Endothelial cell of umbilical vein (primary cell): ENCODE measurements at regions not wholly inside any gene's neighbourhood (a gene's known extent, or its start where the extent isn't known, plus 50 kb on each side); places are given as distances from the start of the nearest gene placed in this dataset.
"Not testable (repeated sequence)": the region's sequence is repeated elsewhere in the genome, so short reads cannot be mapped to it uniquely, and the experiment has no call there.

Experiments used
- BruUV-seq: library from RNA; stranded (reverse); fragments of 400-500 nt; replicated peaks from 2 replicates; lab custom pipeline; 2021; lab: Mats Ljungman, UMichigan
- CTCF ChIA-PET: fragments of 300-600, 350-600 bp; sonication (Branson Sonifier 250); formaldehyde crosslinking; loops from one replicate; lab custom pipeline; 2021; ENCODE audit warnings: antibody characterized with exemption, inconsistent platforms; lab: Charles Lee
- POLR2A ChIA-PET: fragments of 300-600, 350-600 bp; sonication (Branson Sonifier 250); formaldehyde crosslinking; loops from one replicate; lab custom pipeline; 2021; ENCODE audit warnings: antibody characterized with exemption, inconsistent platforms; lab: Charles Lee
- DNase-seq: peaks from one replicate; pipeline ENCODE4 v3.0.0-alpha.2; 2011; ENCODE audit warnings: low read depth, low spot score
- FAIRE-seq: peaks from 2 replicates; lab custom pipeline; 2011; peaks lifted over from hg19 to GRCh38; lab: Jason Lieb, UNC
- H2AFZ ChIP-seq: 2 replicates; pipeline ENCODE4 v1.6.0; 2012; ENCODE audit warnings: low read depth, low read length, control low read depth, inconsistent platforms
- H3K27ac ChIP-seq: 2 replicates; pipeline ENCODE4 v1.5.1; 2011; ENCODE audit warnings: low read depth, mild to moderate bottlenecking, control low read depth, low read length, moderate library complexity; ENCODE audit not compliant: insufficient read depth
- H3K27me3 ChIP-seq, 2 experiments: 2 replicates each; pipeline versions ENCODE4 v1.6.0 to v1.6.1; 2011; ENCODE audit warnings: low read length in 2 of 2, mixed read lengths in 1 of 2; ENCODE audit not compliant: control insufficient read depth in 2 of 2, insufficient read depth in 2 of 2
- H3K36me3 ChIP-seq, 2 experiments: 2 replicates in 1 of 2; 3 replicates in 1 of 2; pipeline ENCODE4 v1.5.1; 2011; ENCODE audit warnings: low read length in 2 of 2, mild to moderate bottlenecking in 1 of 2, moderate library complexity in 1 of 2; ENCODE audit not compliant: control insufficient read depth in 2 of 2, insufficient read depth in 2 of 2; ENCODE audit errors: extremely low read depth in 1 of 2
- H3K4me1 ChIP-seq: 3 replicates; pipeline ENCODE4 v1.5.1; 2011; ENCODE audit warnings: mild to moderate bottlenecking, low read length; ENCODE audit not compliant: control insufficient read depth, insufficient read depth; ENCODE audit errors: extremely low read depth
- H3K4me2 ChIP-seq: 2 replicates; pipeline ENCODE4 v1.6.1; 2011; ENCODE audit warnings: low read length, control low read depth, mixed read lengths; ENCODE audit not compliant: insufficient read depth
- H3K4me3 ChIP-seq, 3 experiments: fragments of 200-600 bp in 1 of 3; sonication (generic), shearing (Covaris generic) in 1 of 3; replicated peaks in 1 of 3; 2 replicates each; pipeline ENCODE4 v1.5.1; 2011 to 2016; ENCODE audit warnings: control low read depth in 3 of 3, low read length in 3 of 3, mild to moderate bottlenecking in 2 of 3, inconsistent platforms in 1 of 3, low read depth in 1 of 3, moderate library complexity in 1 of 3; ENCODE audit not compliant: insufficient read depth in 1 of 3
- H3K79me2 ChIP-seq: 2 replicates; pipeline ENCODE4 v1.6.0; 2012; ENCODE audit warnings: low read length, inconsistent platforms; ENCODE audit not compliant: control insufficient read depth, insufficient read depth
- H3K9ac ChIP-seq: replicated peaks from 2 replicates; pipeline ENCODE3; 2011; ENCODE audit warnings: low read length, control low read depth; ENCODE audit not compliant: insufficient read depth; ENCODE audit errors: extremely low read depth
- H3K9me1 ChIP-seq: replicated peaks from 3 replicates; pipeline ENCODE4 v1.6.0; 2011; ENCODE audit warnings: mild to moderate bottlenecking, low read length; ENCODE audit not compliant: control insufficient read depth, insufficient read depth; ENCODE audit errors: extremely low read depth
- H3K9me3 ChIP-seq: replicated peaks from 2 replicates; pipeline ENCODE4 v1.5.1; 2012; ENCODE audit warnings: low read length, inconsistent platforms; ENCODE audit not compliant: control insufficient read depth, insufficient read depth
- H4K20me1 ChIP-seq: replicated peaks from 2 replicates; pipeline ENCODE3; 2011; ENCODE audit warnings: mild to moderate bottlenecking, low read length; ENCODE audit not compliant: control insufficient read depth, insufficient read depth; ENCODE audit errors: extremely low read depth
- CTCF ChIP-seq, 2 donors: IDR thresholded peaks; 1 replicate in 1 of 2; 2 replicates in 1 of 2; pipeline ENCODE4 v1.5.1; 2011; ENCODE audit warnings: low read length in 2 of 2, mild to moderate bottlenecking in 2 of 2, moderate library complexity in 2 of 2, control low read depth in 1 of 2, inconsistent platforms in 1 of 2, low read depth in 1 of 2; ENCODE audit not compliant: insufficient read depth in 1 of 2; ENCODE audit errors: extremely low read depth in 1 of 2
- EZH2 ChIP-seq: IDR thresholded peaks from 2 replicates; pipeline ENCODE4 v1.6.1; 2012; ENCODE audit warnings: borderline replicate concordance, low read depth, mild to moderate bottlenecking, moderate library complexity, low read length, inconsistent platforms; ENCODE audit not compliant: severe bottlenecking
- FOS ChIP-seq: IDR thresholded peaks from 2 replicates; pipeline ENCODE4 v1.6.1; 2011; ENCODE audit warnings: mild to moderate bottlenecking, low read length, moderate library complexity, borderline replicate concordance; ENCODE audit not compliant: insufficient read depth
- GATA2 ChIP-seq: IDR thresholded peaks from 2 replicates; pipeline ENCODE4 v1.7.0; 2011; ENCODE audit warnings: low read depth, mild to moderate bottlenecking, moderate library complexity, mixed read lengths, low read length; ENCODE audit not compliant: insufficient read length, insufficient read depth
- JUN ChIP-seq: IDR thresholded peaks from 2 replicates; pipeline ENCODE4 v1.6.1; 2011; ENCODE audit warnings: borderline replicate concordance, low read depth; ENCODE audit not compliant: insufficient read length, insufficient read depth
- MAX ChIP-seq: IDR thresholded peaks from 2 replicates; pipeline ENCODE4 v1.6.1; 2011; ENCODE audit not compliant: insufficient read depth, insufficient read length
- MYC ChIP-seq: IDR thresholded peaks from one replicate; pipeline ENCODE4 v1.6.1; 2011; ENCODE audit warnings: mild to moderate bottlenecking, low read depth, low read length
- POLR2A ChIP-seq: IDR thresholded peaks from 2 replicates; pipeline ENCODE4 v1.6.1; 2012; ENCODE audit warnings: low read depth, mild to moderate bottlenecking, control low read depth, low read length
- POLR2AphosphoS5 ChIP-seq: IDR thresholded peaks from 2 replicates; pipeline ENCODE4 v1.6.1; 2012; ENCODE audit warnings: low read depth, mild to moderate bottlenecking, control low read depth, low read length, moderate library complexity; ENCODE audit not compliant: insufficient read depth
- dilution Hi-C: fragments of 300-500 bp; cut with MboI; formaldehyde crosslinking; loops from one replicate; pipeline ENCODE4 v1.15.0; 2019; ENCODE audit warnings: low sequenced_read_pairs; ENCODE audit not compliant: extremely low pct_ligation_motif_present
- intact Hi-C: fragments of 100-400 bp; cut with micrococcal nuclease; formaldehyde crosslinking; loops from one replicate; pipeline ENCODE4 v1.10.0; 2022

DNA sequence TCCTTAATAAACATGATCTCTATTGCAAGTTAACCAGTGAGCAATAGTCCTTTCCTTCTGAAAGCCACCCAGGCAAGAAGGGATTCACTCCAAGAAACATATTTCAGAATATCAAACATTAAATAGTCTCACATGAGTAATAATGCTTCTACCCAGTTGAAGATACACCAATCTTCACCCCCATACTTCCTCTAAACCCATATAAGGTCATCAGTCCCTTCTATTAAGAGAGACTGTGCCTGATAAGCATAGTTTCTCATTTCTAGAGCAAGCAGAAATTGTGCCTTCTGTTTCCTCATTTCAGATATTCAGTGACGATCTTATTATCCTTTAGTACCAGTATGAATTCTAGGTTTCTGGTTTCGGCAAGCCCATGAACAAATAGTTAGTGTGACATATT lies 64.6 kb downstream of the DSEL start:
- H3K79me2 ChIP-seq, result no peaks in the 10 kb centered on the region
- H3K9me1 ChIP-seq, result no peaks in the 10 kb centered on the region
- H4K20me1 ChIP-seq, result no peaks in the 10 kb centered on the region
- H2AFZ ChIP-seq, result no peak overlapping the region
- DNase-seq (no peak), FAIRE-seq (no peak)
- H3K4me2 ChIP-seq, result no peak overlapping the region
- dilution Hi-C loops, result no loop called here
- no peaks in the 10 kb centered on the region for H3K27me3 ChIP-seq
- H3K4me3 ChIP-seq, result no peak overlapping the region
- intact Hi-C loops, result no loop called here
- H3K27ac ChIP-seq, result no peak overlapping the region
- H3K9me3 ChIP-seq, result no peaks in the 10 kb centered on the region
- TF ChIP-seq CTCF (IDR thresholded peaks at IDR 0.05; ENCODE audit: extremely low read depth in 1 of 2, insufficient read depth in 1 of 2, low read depth in 1 of 2, low read length in 2 of 2) (no peak), FOS (no peak), JUN (no peak), POLR2A (no peak), POLR2AphosphoS5 (no peak), MAX (no peak), MYC (no peak), GATA2 (no peak), EZH2 (no peak)
- CTCF ChIA-PET, result no interaction called here
- no peaks in the 10 kb centered on the region for H3K36me3 ChIP-seq
- no peaks in the 10 kb centered on the region for H3K4me1 ChIP-seq
- POLR2A ChIA-PET, result no interaction called here
- H3K9ac ChIP-seq, result no peak overlapping the region
- BruUV-seq, result no TSS peak

GRCh38 chr18:67451101-67451500 lies 65.4 kb downstream of the DSEL start:
- H3K9me1 ChIP-seq, BruUV-seq, H3K36me3 ChIP-seq, H3K27me3 ChIP-seq, H3K9ac ChIP-seq, POLR2A ChIA-PET, H3K4me3 ChIP-seq, H3K4me1 ChIP-seq, DNase-seq, CTCF ChIA-PET, H3K27ac ChIP-seq, H3K4me2 ChIP-seq, H3K79me2 ChIP-seq, intact Hi-C loops, FAIRE-seq, H3K9me3 ChIP-seq, H4K20me1 ChIP-seq, H2AFZ ChIP-seq, dilution Hi-C loops: not testable (repeated sequence)
